AG09309 (cell line): ENCODE measurements at regions not wholly inside any gene's neighbourhood (a gene's known extent, or its start where the extent isn't known, plus 50 kb on each side); places are given as distances from the start of the nearest gene placed in this dataset.

Experiments used
- DNase-seq: peaks from one replicate; pipeline ENCODE4 v3.0.0-alpha.2; 2010; ENCODE audit warnings: low read depth
- H3K4me3 ChIP-seq: 2 replicates; pipeline ENCODE4 v1.5.1; 2011; ENCODE audit warnings: mild to moderate bottlenecking, low read depth, low read length, moderate library complexity; ENCODE audit not compliant: control insufficient read depth
- CTCF ChIP-seq: IDR thresholded peaks from 2 replicates; pipeline ENCODE4 v1.5.1; 2011; ENCODE audit warnings: mild to moderate bottlenecking, low read depth, low read length, inconsistent platforms; ENCODE audit not compliant: insufficient read depth, control insufficient read depth; ENCODE audit errors: missing control alignments

- TF ChIP-seq CTCF = no peak
- no peak overlapping the region for H3K4me3 ChIP-seq
- DNase-seq = no peak
These were observed 1767.6 kb upstream of the NUDT12 start for GRCh38 chr5:105330185-105330584.

GRCh38 chr5:105304859-105305258, 1742.3 kb upstream of the NUDT12 start:
- no peak for TF ChIP-seq CTCF
- no peak overlapping the region for H3K4me3 ChIP-seq
- DNase-seq = no peak

GRCh38 chr5:105288946-105289345, 1726.4 kb upstream of the NUDT12 start:
- no peak for TF ChIP-seq CTCF
- no peak for DNase-seq
- no peak overlapping the region for H3K4me3 ChIP-seq

GRCh38 chr5:105283134-105283533, 1720.5 kb upstream of the NUDT12 start:
- no peak for DNase-seq
- TF ChIP-seq CTCF = no peak
- H3K4me3 ChIP-seq = no peak overlapping the region

GRCh38 chr5:105274079-105274478, 1711.5 kb upstream of the NUDT12 start:
- no peak for TF ChIP-seq CTCF
- no peak overlapping the region for H3K4me3 ChIP-seq

GRCh38 chr5:105263515-105263914, 1700.9 kb upstream of the NUDT12 start:
- DNase-seq = no peak
- TF ChIP-seq CTCF = no peak
- no peak overlapping the region for H3K4me3 ChIP-seq

More at GRCh38 chr5:105274079-105274478, 1711.5 kb upstream of the NUDT12 start:
- no peak for DNase-seq
